ENCODE measurements at regions not wholly inside any gene's neighbourhood (a gene's known extent, or its start where the extent isn't known, plus 50 kb on each side); places are given as distances from the start of the nearest gene placed in this dataset.
A peak's percentile ranks its signal among the peaks of the same experiment; 100 is the strongest.

GRCh38 chr15:99473981-99474906, 91.5 kb upstream of the MEF2A start:
- H3K27me3 Mint-ChIP-seq (ENCODE audit: low read depth), result no peaks in the 10 kb centered on the region
- H3K9me3 Mint-ChIP-seq, result no peaks in the 10 kb centered on the region
- H3K4me1 Mint-ChIP-seq (ENCODE audit: low read depth), result peaks cover 13% of the 10 kb centered on the region
- no peaks in the 10 kb centered on the region for H3K36me3 Mint-ChIP-seq (ENCODE audit: insufficient read depth)
- DNase-seq (no peak), ATAC-seq (no peak)
- H3K4me3 Mint-ChIP-seq, result no peak overlapping the region

GRCh38 chr15:99474909-99475753, 90.7 kb upstream of the MEF2A start:
- no peak for DNase-seq
- Mint-ChIP-seq H3K27me3 (ENCODE audit: low read depth) (no peaks in the 10 kb centered on the region), H3K36me3 (ENCODE audit: insufficient read depth) (no peaks in the 10 kb centered on the region), H3K9me3 (no peaks in the 10 kb centered on the region), H3K4me3 (no peak overlapping the region), H3K4me1 (ENCODE audit: low read depth) (peaks cover 12% of the 10 kb centered on the region)
- no peak for ATAC-seq

- peaks cover 12% of the 10 kb centered on the region for H3K4me1 Mint-ChIP-seq (ENCODE audit: low read depth)
- no peak for DNase-seq
Observed at GRCh38 chr15:99475754-99476412, 89.9 kb upstream of the MEF2A start.

GRCh38 chr15:99476413-99477222, 89.2 kb upstream of the MEF2A start:
- ATAC-seq, result peak; percentile 45 to 58
- Mint-ChIP-seq H3K36me3 (ENCODE audit: insufficient read depth) (no peaks in the 10 kb centered on the region), H3K4me1 (ENCODE audit: low read depth) (peaks cover 12% of the 10 kb centered on the region), H3K27me3 (ENCODE audit: low read depth) (no peaks in the 10 kb centered on the region), H3K9me3 (no peaks in the 10 kb centered on the region), H3K4me3 (no peak overlapping the region)
- DNase-seq, result peak; percentile 27

More at GRCh38 chr15:99475754-99476412, 89.9 kb upstream of the MEF2A start:
- H3K4me3 Mint-ChIP-seq, result no peak overlapping the region
- no peaks in the 10 kb centered on the region for H3K9me3 Mint-ChIP-seq
- no peaks in the 10 kb centered on the region for H3K36me3 Mint-ChIP-seq (ENCODE audit: insufficient read depth)
- H3K27me3 Mint-ChIP-seq (ENCODE audit: low read depth), result no peaks in the 10 kb centered on the region
- no peak for ATAC-seq

- Mint-ChIP-seq H3K4me1 (ENCODE audit: low read depth) (peaks cover 12% of the 10 kb centered on the region), H3K4me3 (no peak overlapping the region), H3K9me3 (no peaks in the 10 kb centered on the region), H3K27me3 (ENCODE audit: low read depth) (no peaks in the 10 kb centered on the region), H3K36me3 (ENCODE audit: insufficient read depth) (no peaks in the 10 kb centered on the region)
- ATAC-seq (no peak), DNase-seq (no peak)
Observed at GRCh38 chr15:99477791-99478471, 87.9 kb upstream of the MEF2A start.

- no peaks in the 10 kb centered on the region for H3K36me3 Mint-ChIP-seq (ENCODE audit: insufficient read depth)
- ATAC-seq, result no peak
- no peaks in the 10 kb centered on the region for H3K9me3 Mint-ChIP-seq
- H3K4me1 Mint-ChIP-seq (ENCODE audit: low read depth), result peaks cover 12% of the 10 kb centered on the region
- no peaks in the 10 kb centered on the region for H3K27me3 Mint-ChIP-seq (ENCODE audit: low read depth)
- H3K4me3 Mint-ChIP-seq, result no peak overlapping the region
- DNase-seq, result no peak
Observed at GRCh38 chr15:99478977-99479376, 86.8 kb upstream of the MEF2A start.

- no peaks in the 10 kb centered on the region for H3K36me3 Mint-ChIP-seq (ENCODE audit: insufficient read depth)
Observed at GRCh38 chr15:99480016-99480810, 85.6 kb upstream of the MEF2A start.

GRCh38 chr15:99481113-99481950, 84.5 kb upstream of the MEF2A start:
- peaks cover 23% of the 10 kb centered on the region for H3K4me1 Mint-ChIP-seq (ENCODE audit: low read depth)
- no peaks in the 10 kb centered on the region for H3K36me3 Mint-ChIP-seq (ENCODE audit: insufficient read depth)
- DNase-seq (no peak), ATAC-seq (no peak)
- peaks cover 4% of the 10 kb centered on the region for H3K27me3 Mint-ChIP-seq (ENCODE audit: low read depth)
- no peaks in the 10 kb centered on the region for H3K9me3 Mint-ChIP-seq
- H3K4me3 Mint-ChIP-seq, result no peak overlapping the region

More at GRCh38 chr15:99480016-99480810, 85.6 kb upstream of the MEF2A start:
- Mint-ChIP-seq H3K27me3 (ENCODE audit: low read depth) (peaks cover 2% of the 10 kb centered on the region), H3K4me3 (no peak overlapping the region), H3K4me1 (ENCODE audit: low read depth) (peaks cover 13% of the 10 kb centered on the region), H3K9me3 (no peaks in the 10 kb centered on the region)
- ATAC-seq (no peak), DNase-seq (no peak)

- no peak for DNase-seq
- Mint-ChIP-seq H3K4me1 (ENCODE audit: low read depth) (peaks cover 19% of the 10 kb centered on the region), H3K36me3 (ENCODE audit: insufficient read depth) (no peaks in the 10 kb centered on the region), H3K4me3 (no peak overlapping the region), H3K27me3 (ENCODE audit: low read depth) (peaks cover 4% of the 10 kb centered on the region), H3K9me3 (no peaks in the 10 kb centered on the region)
- ATAC-seq, result peak; percentile 62 to 73
Observed at GRCh38 chr15:99481951-99482230, 83.9 kb upstream of the MEF2A start.

GRCh38 chr15:99482993-99483392, 82.8 kb upstream of the MEF2A start:
- ATAC-seq, result no peak
- H3K27me3 Mint-ChIP-seq (ENCODE audit: low read depth), result peaks cover 4% of the 10 kb centered on the region
- H3K9me3 Mint-ChIP-seq, result no peaks in the 10 kb centered on the region
- H3K36me3 Mint-ChIP-seq (ENCODE audit: insufficient read depth), result no peaks in the 10 kb centered on the region
- H3K4me3 Mint-ChIP-seq, result no peak overlapping the region
- no peak for DNase-seq
- peaks cover 21% of the 10 kb centered on the region for H3K4me1 Mint-ChIP-seq (ENCODE audit: low read depth)

GRCh38 chr15:99485153-99485961, 80.4 kb upstream of the MEF2A start:
- H3K4me3 Mint-ChIP-seq, result peak overlapping the region; percentile 43
- no peaks in the 10 kb centered on the region for H3K36me3 Mint-ChIP-seq (ENCODE audit: insufficient read depth)
- peaks cover 18% of the 10 kb centered on the region for H3K4me1 Mint-ChIP-seq (ENCODE audit: low read depth)
- ATAC-seq (peak; percentile 24 to 28), DNase-seq (no peak)
- H3K27me3 Mint-ChIP-seq (ENCODE audit: low read depth), result peaks cover 4% of the 10 kb centered on the region
- H3K9me3 Mint-ChIP-seq, result no peaks in the 10 kb centered on the region
